Activated CD8-positive, alpha-beta memory T cell treated with anti-CD3 and anti-CD28 coated beads for 48 hours (primary cell): ENCODE measurements at regions not wholly inside any gene's neighbourhood (a gene's known extent, or its start where the extent isn't known, plus 50 kb on each side); places are given as distances from the start of the nearest gene placed in this dataset.
"Not testable (repeated sequence)": the region's sequence is repeated elsewhere in the genome, so short reads cannot be mapped to it uniquely, and the experiment has no call there.

Experiments
- DNase-seq, 3 experiments: peaks; one replicate each; pipeline ENCODE4 v3.0.0-alpha.2; 2020; ENCODE audit warnings: low read depth in 2 of 3, low spot score in 2 of 3

DNA sequence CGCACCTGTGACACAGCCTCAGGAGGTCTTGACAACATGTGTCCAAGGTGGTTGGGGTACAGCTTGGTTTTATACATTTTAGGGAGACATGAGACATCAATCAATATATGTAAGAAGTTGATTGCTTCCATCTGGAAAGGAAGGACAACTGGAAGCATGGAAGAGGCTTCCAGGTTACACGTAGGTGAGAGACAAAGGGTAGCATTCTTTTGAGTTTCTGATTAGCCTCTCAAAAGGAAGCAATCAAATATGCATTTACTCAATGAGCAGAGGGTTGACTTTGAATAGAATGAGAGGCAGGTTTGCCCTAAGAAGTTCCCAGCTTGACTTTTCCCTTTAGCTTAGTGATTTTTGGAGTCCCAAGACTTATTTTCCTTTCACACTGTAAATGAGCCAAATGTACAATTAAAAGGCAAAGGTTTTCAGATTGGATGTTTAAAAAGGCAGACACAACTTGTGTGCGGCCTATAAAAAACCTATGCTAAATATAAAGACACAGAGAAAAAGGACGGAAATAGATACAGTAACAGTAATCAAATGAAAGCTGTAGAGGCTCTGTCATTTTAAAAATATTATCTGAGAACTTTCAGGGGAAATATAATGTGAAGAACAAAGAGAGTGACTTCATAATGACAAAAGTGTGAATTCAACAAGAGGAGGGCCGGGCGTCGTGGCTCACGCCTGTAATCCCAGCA, 65.7 kb upstream of the LANCL2 start:
- no peak for DNase-seq

DNA sequence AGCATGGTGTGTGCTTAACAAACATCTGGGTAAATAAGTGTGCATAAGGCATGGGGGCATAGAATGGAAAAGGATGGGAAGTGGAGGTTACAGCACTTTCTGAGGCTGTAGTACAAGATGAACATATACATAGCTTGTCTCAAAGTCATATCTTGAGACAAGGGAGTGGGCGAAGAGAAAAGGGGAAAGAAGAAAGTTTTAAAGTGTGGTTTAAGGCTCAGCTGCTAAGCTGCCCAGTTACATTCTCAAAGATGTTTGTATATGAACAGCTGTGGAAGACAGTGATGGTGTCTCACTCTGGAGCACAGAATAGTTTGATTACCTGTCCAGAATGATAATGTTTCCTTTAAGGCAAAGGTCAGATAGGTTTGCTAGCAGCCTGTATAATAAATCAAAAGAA, 61.9 kb upstream of the LANCL2 start:
- no peak for DNase-seq

DNA sequence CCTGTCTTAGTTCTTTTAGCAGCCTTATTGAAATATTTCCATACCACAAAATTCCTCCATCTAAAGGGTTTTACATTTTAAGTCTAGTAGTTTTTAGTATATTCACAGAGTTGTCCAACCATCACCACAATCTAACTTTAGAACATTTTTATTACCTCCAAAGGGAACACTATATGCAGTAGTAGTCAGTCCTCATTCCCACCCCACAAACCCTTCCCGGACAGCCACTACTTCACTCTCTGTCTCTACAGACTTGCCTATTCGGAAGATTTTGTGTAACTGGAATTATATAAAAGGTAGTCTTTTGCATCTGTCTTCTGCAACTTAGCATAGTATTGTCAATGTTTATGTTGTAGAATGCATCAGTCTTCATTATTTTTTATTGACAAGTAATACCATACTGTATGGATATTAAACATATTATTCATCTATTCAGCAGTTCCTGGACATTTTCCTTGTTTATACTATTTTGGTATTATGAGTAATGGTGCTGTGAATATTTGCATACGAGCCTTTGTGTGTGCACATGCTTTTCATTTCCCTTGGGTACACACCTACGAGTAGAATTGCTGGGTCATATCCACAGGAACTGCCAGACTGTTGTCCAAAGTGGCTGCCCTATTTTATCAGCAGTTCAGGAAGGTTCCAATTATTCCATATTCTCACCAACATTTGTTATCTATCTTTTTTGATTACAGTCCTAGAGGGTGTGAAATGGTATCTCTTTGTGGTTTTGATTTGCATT, 60.9 kb upstream of the LANCL2 start:
- no peak for DNase-seq

DNA sequence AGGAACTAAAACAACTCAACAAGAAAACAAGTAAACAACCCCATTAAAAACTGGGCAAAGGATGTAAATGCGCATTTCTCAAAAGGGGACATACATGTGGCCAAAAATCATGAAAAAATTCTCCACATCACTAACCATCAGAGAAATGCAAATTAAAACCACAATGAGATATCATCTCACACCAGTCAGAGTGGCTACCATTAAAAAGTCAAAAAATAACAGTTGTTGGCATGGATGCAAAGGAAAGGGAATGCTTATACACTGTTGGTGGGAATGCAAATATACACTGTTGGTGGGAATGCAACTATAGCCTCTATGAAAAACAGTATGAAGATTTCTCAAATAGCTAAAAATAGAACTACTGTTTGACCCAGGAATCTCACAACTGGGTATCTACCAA, 60.0 kb upstream of the LANCL2 start:
- no peak for DNase-seq

DNA sequence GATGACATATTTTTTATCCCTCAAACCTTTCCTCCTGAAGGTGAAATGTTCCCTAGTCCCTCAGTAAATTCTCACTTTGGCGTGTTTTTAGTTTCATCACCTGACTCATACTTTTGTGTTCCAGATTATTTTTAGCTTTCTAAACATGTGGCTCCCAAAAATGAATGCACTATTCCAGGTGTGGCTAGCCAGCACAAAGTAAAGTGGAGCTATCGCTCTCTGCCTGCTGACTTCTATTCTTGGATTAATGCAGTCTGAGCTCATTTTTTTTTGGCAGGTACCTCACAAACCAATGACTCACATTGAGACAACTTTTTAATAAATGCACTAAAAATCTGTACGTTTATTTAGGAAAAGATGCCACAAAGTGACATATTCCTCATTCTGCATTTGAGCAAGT, 58.8 kb upstream of the LANCL2 start:
- DNase-seq = no peak

DNA sequence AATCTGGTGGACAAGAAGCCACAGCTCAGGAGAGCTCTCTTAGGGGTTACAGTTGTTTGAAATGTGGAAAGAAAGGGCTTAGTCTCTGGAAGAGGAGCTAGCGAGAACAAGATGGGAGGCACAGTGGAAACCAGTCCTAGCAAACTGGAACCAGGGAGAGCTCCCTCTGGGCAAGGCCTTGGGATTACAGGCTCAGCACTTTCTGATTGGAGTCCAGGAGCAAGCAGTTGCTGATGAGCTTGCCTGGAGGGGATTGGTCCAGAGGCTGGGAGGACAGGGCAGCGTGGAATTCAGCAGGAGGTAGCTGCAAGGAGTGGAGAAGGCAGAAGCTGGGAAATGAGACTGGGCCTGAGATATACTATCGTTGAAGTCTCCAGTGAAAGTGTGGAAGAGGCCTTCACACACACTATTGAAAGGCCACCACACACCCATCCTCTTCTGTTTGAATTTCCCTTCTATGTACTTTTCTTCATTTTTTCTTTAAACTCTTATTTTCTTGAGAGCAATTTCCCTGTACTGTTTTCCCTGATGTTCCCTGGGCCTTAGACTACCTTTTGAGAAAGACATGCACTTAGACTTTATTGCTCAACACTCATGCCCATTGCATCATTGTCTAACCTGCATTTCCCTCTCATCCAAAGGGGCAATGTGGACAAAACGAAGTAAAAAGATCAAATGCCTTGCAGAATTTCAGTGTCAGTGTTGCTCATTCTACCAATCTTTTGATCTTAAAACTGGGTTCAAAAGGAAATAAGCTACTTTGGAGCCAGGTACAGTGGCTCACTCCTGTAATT, 57.8 kb upstream of the LANCL2 start:
- DNase-seq = no peak

DNA sequence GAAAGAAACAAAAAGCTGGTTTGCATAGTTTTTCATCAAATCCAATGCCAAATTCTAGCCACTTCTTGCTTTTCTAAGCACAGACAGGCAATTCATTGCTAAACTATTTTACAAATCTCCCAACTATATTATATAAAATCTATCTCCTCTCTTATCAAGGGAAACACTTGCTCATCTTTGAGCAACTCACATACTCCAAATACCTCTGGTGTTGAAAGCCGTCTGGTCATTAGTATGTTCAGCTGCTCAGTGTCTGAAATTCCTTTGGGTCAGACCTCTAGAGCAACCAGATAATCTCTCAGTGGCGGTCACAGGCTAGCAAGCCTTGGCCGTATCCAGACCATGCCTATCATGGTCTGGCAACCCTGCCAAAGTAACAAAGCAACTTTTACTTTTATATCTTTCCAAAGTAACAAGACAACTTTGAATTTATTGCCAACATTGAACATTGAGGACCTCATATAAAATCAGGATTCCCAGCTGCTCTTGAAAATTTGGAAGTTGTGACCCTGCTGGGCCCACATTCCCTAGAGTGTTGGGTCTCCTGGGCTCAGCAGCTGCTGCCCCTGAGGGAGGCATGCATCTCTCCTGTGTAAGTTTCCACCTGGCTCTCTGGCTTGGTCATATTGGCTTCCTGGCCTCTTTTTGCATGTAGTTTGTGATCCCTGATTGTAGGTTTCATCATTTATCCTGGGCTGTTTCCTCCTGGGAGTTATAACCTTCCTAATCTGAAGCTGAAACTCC, 56.8 kb upstream of the LANCL2 start:
- no peak for DNase-seq

DNA sequence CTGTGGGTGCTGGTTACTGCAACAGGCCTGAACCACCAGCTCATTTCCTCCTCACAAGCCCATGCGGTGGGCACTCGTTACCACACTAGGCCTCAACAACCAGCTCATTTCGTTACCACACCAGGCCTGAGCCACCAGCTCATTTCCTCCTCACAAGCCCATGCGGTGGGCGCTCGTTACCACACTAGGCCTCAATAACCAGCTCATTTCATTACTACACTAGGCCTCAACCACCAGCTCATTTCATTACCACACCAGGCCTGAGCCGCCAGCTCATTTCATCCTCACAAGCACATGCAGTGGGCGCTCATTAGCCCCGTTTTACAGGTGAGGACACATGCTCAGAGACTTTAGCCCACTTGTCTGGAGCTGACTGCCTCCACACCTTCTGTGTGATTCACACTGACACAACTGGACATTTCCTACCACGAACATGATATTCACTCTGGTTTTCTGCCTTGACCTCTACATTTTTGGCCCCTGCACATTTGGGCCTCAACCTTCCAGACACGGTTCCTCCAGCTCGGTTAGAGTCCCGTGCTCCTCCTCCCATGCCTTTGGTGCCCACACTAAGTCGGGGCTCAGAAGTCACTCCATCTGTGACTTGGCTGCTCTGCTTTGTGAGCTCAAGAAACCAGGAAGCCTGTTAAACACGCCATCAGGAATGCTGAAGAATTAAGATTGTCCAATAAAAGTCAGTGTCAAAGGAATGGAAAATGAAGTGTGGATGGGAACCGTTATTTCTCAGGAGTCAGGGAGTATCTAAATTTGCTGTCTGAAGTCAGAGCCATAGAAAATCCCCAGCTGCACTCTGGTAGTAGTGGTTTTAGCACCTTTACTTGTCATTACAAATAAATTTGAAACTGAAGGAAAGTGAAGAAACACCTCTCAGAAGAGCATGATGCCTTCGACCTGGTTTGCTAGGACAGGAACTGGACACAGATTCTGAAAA, 55.8 kb upstream of the LANCL2 start:
- peak; percentile 12 to 60 (median 44) for DNase-seq

DNA sequence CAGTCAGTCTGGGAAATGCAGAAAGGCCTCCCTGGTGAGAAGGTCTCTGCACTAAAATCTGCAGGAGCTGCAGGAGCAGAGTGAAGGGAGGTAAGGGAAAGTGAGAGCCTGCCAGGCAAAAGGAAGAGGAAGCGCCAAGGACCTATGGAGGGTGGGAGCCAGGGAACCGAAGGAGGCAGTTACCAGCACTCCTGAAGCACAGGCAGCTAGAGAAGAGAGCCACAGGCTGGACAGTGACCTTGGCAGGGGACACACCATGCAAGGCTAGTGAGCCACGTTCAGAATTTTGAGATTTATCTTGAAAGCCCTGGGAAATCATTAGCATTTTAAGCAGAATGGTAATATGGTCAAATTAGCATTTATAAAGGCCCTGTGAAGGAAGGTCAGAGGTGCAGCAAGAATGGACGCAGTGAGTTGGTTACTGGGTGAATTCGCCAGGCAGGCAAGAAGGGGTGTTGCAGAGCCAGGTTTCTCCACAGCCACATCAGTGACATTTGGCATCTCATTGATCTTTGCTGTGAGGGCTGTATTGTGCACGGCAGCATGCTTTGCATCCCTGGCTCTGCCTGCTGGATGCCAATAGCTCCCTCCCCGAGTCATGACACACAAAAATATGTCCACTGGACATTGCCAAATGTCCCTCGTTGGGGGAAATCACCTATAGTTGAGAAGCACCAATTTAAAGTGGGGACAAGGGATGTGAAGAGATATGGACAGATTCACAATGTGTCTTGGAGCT, 54.7 kb upstream of the LANCL2 start:
- DNase-seq = no peak

DNA sequence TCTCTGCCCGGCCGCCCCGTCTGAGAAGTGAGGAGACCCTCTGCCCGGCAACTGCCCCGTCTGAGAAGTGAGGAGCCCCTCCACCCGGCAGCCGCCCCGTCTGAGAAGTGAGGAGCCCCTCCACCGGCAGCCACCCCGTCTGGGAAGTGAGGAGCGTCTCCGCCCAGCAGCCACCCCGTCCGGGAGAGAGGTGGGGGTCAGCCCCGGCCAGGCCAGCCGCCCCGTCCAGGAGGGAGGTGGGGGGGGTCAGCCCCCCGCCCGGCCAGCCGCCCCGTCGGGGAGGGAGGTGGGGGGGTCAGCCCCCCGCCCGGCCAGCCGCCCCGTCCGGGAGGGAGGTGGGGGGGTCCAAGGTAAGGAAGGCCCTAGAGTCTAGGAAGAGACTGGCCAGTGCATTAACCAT, 53.2 kb upstream of the LANCL2 start:
- DNase-seq = not testable (repeated sequence)

DNA sequence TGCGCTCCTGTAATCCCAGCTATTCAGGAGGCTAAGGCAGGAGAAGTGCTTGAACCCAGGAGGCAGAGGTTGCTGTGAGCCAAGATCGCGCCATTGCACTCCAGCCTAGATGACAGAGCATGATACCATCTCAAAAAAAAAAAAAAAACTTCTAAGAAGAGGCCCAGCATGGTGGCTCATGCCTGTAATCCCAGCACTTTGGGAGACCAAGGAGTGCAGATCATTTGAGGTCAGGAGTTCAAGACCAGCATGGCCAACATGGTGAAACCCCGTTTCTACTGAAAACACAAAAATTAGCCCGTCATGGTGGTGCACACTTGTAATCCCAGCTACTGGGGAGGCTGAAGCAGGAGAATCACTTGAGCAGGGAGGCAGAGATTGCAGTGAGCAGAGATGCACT, 51.5 kb upstream of the LANCL2 start:
- DNase-seq = not testable (repeated sequence)

DNA sequence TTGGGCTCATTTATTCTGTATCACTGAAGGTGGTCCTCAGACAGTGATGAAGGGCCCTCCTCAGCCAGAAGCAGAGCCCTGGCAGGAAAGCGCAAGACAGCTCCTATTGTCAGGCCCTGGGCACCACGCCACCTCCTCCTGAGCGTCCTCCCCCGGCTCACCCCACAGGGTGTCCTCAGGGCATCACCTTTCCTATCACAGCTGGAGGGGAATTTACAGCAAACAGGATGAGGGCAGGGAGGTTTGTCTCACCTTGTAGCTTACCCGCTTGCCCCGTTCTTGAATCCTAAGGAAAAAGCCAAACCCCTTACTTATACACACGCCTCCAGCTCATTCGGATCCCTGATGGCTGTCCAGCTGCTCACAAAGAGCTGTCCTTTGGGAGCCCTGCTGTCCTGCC, 50.2 kb upstream of the LANCL2 start:
- DNase-seq = no peak
